HEK293T (cell line): ENCODE measurements at regions not wholly inside any gene's neighbourhood (a gene's known extent, or its start where the extent isn't known, plus 50 kb on each side); places are given as distances from the start of the nearest gene placed in this dataset.

ENCODE experiments used
- BHLHE40 ChIP-seq: fragments of 450-650 bp; IDR thresholded peaks from 2 replicates; pipeline ENCODE4 v1.6.1; 2016; ENCODE audit warnings: mild to moderate bottlenecking, moderate library complexity, borderline replicate concordance
- ELF4 ChIP-seq: fragments of 450-650 bp; IDR thresholded peaks from 2 replicates; pipeline ENCODE4 v1.6.1; 2017; ENCODE audit warnings: antibody characterized with exemption
- FOXA1 ChIP-seq: fragments of 450-650 bp; IDR thresholded peaks from 2 replicates; pipeline ENCODE4 v1.6.1; 2016; ENCODE audit warnings: mild to moderate bottlenecking
- FOXK2 ChIP-seq: fragments of 450-650 bp; IDR thresholded peaks from 2 replicates; pipeline ENCODE4 v1.6.1; 2016; ENCODE audit warnings: mild to moderate bottlenecking
- FOXM1 ChIP-seq: fragments of 450-650 bp; IDR thresholded peaks from 2 replicates; pipeline ENCODE4 v1.6.1; 2017; ENCODE audit warnings: mild to moderate bottlenecking, borderline replicate concordance
- HDGF ChIP-seq: fragments of 450-650 bp; IDR thresholded peaks from 2 replicates; pipeline ENCODE4 v1.6.1; 2017; ENCODE audit warnings: antibody characterized with exemption, borderline replicate concordance
- SUZ12 ChIP-seq: fragments of 450-650 bp; IDR thresholded peaks from 2 replicates; pipeline ENCODE4 v1.6.1; 2016; ENCODE audit warnings: mild to moderate bottlenecking
- TF ChIP-seq, protein P1 (sequence below): fragments of 450-650 bp; IDR thresholded peaks from 2 replicates; pipeline ENCODE4 v1.6.1; 2016

GRCh38 chr14:98564541-98564940, 707.5 kb downstream of the BCL11B start:
- TF ChIP-seq FOXA1 (no peak), FOXM1 (no peak), BHLHE40 (no peak), ELF4 (no peak), SUZ12 (no peak), HDGF (no peak), FOXK2 (no peak)
- TF ChIP-seq, protein P1, sequence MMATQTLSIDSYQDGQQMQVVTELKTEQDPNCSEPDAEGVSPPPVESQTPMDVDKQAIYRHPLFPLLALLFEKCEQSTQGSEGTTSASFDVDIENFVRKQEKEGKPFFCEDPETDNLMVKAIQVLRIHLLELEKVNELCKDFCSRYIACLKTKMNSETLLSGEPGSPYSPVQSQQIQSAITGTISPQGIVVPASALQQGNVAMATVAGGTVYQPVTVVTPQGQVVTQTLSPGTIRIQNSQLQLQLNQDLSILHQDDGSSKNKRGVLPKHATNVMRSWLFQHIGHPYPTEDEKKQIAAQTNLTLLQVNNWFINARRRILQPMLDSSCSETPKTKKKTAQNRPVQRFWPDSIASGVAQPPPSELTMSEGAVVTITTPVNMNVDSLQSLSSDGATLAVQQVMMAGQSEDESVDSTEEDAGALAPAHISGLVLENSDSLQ: no peak
